HCT116 (cell line): ENCODE measurements at regions not wholly inside any gene's neighbourhood (a gene's known extent, or its start where the extent isn't known, plus 50 kb on each side); places are given as distances from the start of the nearest gene placed in this dataset.

Experiments
- EZH2 ChIP-seq: fragments of 200-600 bp; sonication (generic); IDR thresholded peaks from 2 replicates; pipeline ENCODE4 v1.6.1; 2017; ENCODE audit warnings: antibody characterized with exemption, mixed run types
- POLR2A ChIP-seq: IDR thresholded peaks from 2 replicates; pipeline ENCODE4 v1.7.0; 2011; ENCODE audit warnings: borderline replicate concordance; ENCODE audit not compliant: insufficient read depth, insufficient read length; ENCODE audit errors: extremely low read depth
- POLR2AphosphoS5 ChIP-seq: IDR thresholded peaks from 2 replicates; pipeline ENCODE4 v1.6.1; 2011; ENCODE audit warnings: mild to moderate bottlenecking, low read depth, low read length, moderate library complexity
- TF ChIP-seq, protein P1 (sequence below), 3 experiments: fragments of 200-600 bp in 1 of 3; sonication (generic) in 1 of 3; IDR thresholded peaks in 2 of 3; conservative IDR thresholded peaks in 1 of 3; 2 replicates each; pipeline ENCODE4 v1.5.1; 2012 to 2017; ENCODE audit warnings: low read depth in 2 of 3, low read length in 2 of 3, antibody characterized with exemption in 1 of 3, borderline replicate concordance in 1 of 3, control low read depth in 1 of 3, mild to moderate bottlenecking in 1 of 3, mixed read lengths in 1 of 3, mixed run types in 1 of 3, moderate library complexity in 1 of 3; ENCODE audit not compliant: insufficient read depth in 1 of 3

DNA sequence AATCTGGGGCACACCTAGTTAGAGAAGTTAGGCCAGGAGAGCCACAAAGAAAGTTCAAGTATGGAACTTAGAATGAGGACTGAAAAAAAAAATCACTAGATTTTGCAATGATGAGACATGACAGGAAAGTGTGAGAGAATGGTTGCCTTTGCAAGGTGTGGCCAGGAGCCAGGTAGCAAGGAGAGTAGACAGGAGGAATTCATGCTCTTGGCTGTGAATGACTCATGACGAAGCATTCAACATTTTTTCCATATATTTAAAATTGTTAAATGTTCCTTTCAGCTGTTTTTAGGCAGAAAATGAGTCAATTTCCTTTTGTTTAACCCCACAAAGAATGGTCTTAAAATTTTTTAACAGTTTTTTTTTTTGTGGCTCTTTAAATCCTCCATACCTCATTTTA is 636.9 kb downstream of the PLCL1 start:
- TF ChIP-seq, protein P1, sequence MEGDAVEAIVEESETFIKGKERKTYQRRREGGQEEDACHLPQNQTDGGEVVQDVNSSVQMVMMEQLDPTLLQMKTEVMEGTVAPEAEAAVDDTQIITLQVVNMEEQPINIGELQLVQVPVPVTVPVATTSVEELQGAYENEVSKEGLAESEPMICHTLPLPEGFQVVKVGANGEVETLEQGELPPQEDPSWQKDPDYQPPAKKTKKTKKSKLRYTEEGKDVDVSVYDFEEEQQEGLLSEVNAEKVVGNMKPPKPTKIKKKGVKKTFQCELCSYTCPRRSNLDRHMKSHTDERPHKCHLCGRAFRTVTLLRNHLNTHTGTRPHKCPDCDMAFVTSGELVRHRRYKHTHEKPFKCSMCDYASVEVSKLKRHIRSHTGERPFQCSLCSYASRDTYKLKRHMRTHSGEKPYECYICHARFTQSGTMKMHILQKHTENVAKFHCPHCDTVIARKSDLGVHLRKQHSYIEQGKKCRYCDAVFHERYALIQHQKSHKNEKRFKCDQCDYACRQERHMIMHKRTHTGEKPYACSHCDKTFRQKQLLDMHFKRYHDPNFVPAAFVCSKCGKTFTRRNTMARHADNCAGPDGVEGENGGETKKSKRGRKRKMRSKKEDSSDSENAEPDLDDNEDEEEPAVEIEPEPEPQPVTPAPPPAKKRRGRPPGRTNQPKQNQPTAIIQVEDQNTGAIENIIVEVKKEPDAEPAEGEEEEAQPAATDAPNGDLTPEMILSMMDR (IDR thresholded peaks at IDR 0.05 in 2 of 3, conservative IDR thresholded peaks at IDR 0.05 in 1 of 3; ENCODE audit: borderline replicate concordance in 1 of 3, insufficient read depth in 1 of 3, low read depth in 2 of 3, low read length in 2 of 3) = no peak
- TF ChIP-seq POLR2AphosphoS5 = no peak
- TF ChIP-seq POLR2A = no peak
- no peak for TF ChIP-seq EZH2
